ENCODE measurements at regions not wholly inside any gene's neighbourhood (a gene's known extent, or its start where the extent isn't known, plus 50 kb on each side); places are given as distances from the start of the nearest gene placed in this dataset.

- DNase-seq: no peak
Measured at GRCh38 chr5:174380311-174380710, 334.8 kb downstream of the NSG2 start.

GRCh38 chr5:174381241-174381640, 335.7 kb downstream of the NSG2 start:
- no peak for DNase-seq

GRCh38 chr5:174383210-174384167, 338.0 kb downstream of the NSG2 start:
- DNase-seq: peak; percentile 80

GRCh38 chr5:174384509-174384947, 339.0 kb downstream of the NSG2 start:
- peak; percentile 83 for DNase-seq

GRCh38 chr5:174386306-174386705, 338.1 kb upstream of the MSX2 start:
- DNase-seq: no peak

GRCh38 chr5:174386846-174387245, 337.5 kb upstream of the MSX2 start:
- DNase-seq: no peak

- DNase-seq: no peak
Measured at GRCh38 chr5:174387448-174387847, 336.9 kb upstream of the MSX2 start.

GRCh38 chr5:174392892-174393291, 331.5 kb upstream of the MSX2 start:
- no peak for DNase-seq

GRCh38 chr5:174396541-174396940, 327.8 kb upstream of the MSX2 start:
- no peak for DNase-seq

- DNase-seq: peak; percentile 81
Measured at GRCh38 chr5:174397206-174397605, 327.2 kb upstream of the MSX2 start.

GRCh38 chr5:174398171-174398570, 326.2 kb upstream of the MSX2 start:
- no peak for DNase-seq

GRCh38 chr5:174399411-174399810, 325.0 kb upstream of the MSX2 start:
- peak; percentile 15 for DNase-seq

GRCh38 chr5:174400461-174400860, 323.9 kb upstream of the MSX2 start:
- DNase-seq: no peak

- no peak for DNase-seq
Measured at GRCh38 chr5:174401793-174402192, 322.6 kb upstream of the MSX2 start.

- DNase-seq: peak; percentile 31
Measured at GRCh38 chr5:174402222-174402812, 322.1 kb upstream of the MSX2 start.

GRCh38 chr5:174404848-174405247, 319.5 kb upstream of the MSX2 start:
- no peak for DNase-seq

- peak; percentile 38 for DNase-seq
Measured at GRCh38 chr5:174409070-174409469, 315.3 kb upstream of the MSX2 start.

- DNase-seq: no peak
Measured at GRCh38 chr5:174409971-174410370, 314.4 kb upstream of the MSX2 start.

- peak; percentile 95 for DNase-seq
Measured at GRCh38 chr5:174410716-174411478, 313.5 kb upstream of the MSX2 start.

- DNase-seq: peak; percentile 95
Measured at GRCh38 chr5:174411479-174411819, 312.9 kb upstream of the MSX2 start.

GRCh38 chr5:174412374-174412773, 312.0 kb upstream of the MSX2 start:
- no peak for DNase-seq

- DNase-seq: no peak
Measured at GRCh38 chr5:174412941-174413340, 311.4 kb upstream of the MSX2 start.

GRCh38 chr5:174413567-174414314, 310.6 kb upstream of the MSX2 start:
- peak; percentile 40 for DNase-seq

Measured in NCI-H69 (cell line).